RWPE2 (cell line): ENCODE measurements at regions not wholly inside any gene's neighbourhood (a gene's known extent, or its start where the extent isn't known, plus 50 kb on each side); places are given as distances from the start of the nearest gene placed in this dataset.

Experiments
- ATAC-seq: fragments of 200-7000 bp; cut with Tn5 transposase; 3 replicates; pipeline ENCODE4 v1.9.1; 2021; ENCODE audit warnings: low read depth
- DNase-seq: peaks from one replicate; pipeline ENCODE4 v3.0.0-alpha.2; 2020; ENCODE audit warnings: low spot score
- H3K27ac ChIP-seq: fragments of 450-650 bp; 2 replicates; pipeline ENCODE4 v1.5.1; 2017; ENCODE audit warnings: mild to moderate bottlenecking; ENCODE audit not compliant: poor library complexity, severe bottlenecking
- H3K27me3 ChIP-seq: fragments of 250-450 bp; sonication (Bioruptor Pico); 2 replicates; pipeline ENCODE4 v1.5.1; 2021; ENCODE audit warnings: mild to moderate bottlenecking, moderate library complexity; ENCODE audit not compliant: insufficient read depth, poor library complexity, severe bottlenecking
- H3K36me3 ChIP-seq: fragments of 250-450 bp; sonication (Bioruptor Pico); 2 replicates; pipeline ENCODE4 v1.5.1; 2020; ENCODE audit warnings: low read depth, mild to moderate bottlenecking, moderate library complexity
- H3K4me1 ChIP-seq: fragments of 250-450 bp; sonication (Bioruptor Pico); 2 replicates; pipeline ENCODE4 v1.5.1; 2021; ENCODE audit warnings: mild to moderate bottlenecking, moderate library complexity; ENCODE audit not compliant: insufficient read depth, poor library complexity, severe bottlenecking
- H3K4me3 ChIP-seq: fragments of 250-450 bp; sonication (Bioruptor Pico); 2 replicates; pipeline ENCODE4 v1.5.1; 2021; ENCODE audit warnings: mild to moderate bottlenecking, moderate library complexity; ENCODE audit not compliant: severe bottlenecking
- H3K9me3 ChIP-seq: fragments of 250-450 bp; sonication (Bioruptor Pico); 2 replicates; pipeline ENCODE4 v1.5.1; 2021; ENCODE audit warnings: mild to moderate bottlenecking, moderate library complexity; ENCODE audit not compliant: severe bottlenecking
- CTCF ChIP-seq: fragments of 450-650 bp; IDR thresholded peaks from one replicate; pipeline ENCODE4 v1.5.1; 2017; ENCODE audit warnings: mild to moderate bottlenecking, moderate library complexity; ENCODE audit not compliant: poor library complexity, severe bottlenecking

DNA sequence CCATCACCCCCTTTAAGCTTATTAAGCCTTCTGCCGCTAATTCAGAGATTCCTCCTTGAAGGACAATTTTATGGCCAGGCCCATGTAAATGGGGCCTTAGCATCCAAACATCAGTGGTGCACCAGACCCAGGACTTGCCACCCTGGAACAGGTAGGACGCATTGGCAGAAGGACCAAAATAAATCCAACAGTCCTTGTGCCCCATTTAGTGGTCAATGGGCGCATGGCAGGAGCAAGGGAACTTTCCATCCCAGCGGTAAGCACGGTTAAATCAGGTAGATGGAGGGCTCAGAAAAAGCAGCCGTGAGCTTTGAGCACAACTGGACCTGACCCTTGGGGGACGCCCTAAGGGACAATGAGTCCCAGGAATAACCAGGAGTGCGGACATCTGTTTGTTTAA, 540.8 kb upstream of the ROBO1 start:
- H3K9me3 ChIP-seq, result no peaks in the 10 kb centered on the region
- H3K36me3 ChIP-seq, result no peaks in the 10 kb centered on the region
- DNase-seq (no peak), ATAC-seq (no peak)
- TF ChIP-seq CTCF, result no peak
- no peaks in the 10 kb centered on the region for H3K27me3 ChIP-seq
- H3K4me1 ChIP-seq, result no peaks in the 10 kb centered on the region
- H3K27ac ChIP-seq, result no peak overlapping the region
- no peak overlapping the region for H3K4me3 ChIP-seq

- H3K4me3 ChIP-seq, result no peak overlapping the region
- no peaks in the 10 kb centered on the region for H3K27me3 ChIP-seq
- H3K9me3 ChIP-seq, result no peaks in the 10 kb centered on the region
- no peaks in the 10 kb centered on the region for H3K4me1 ChIP-seq
- no peak overlapping the region for H3K27ac ChIP-seq
- ATAC-seq (no peak), DNase-seq (no peak)
- TF ChIP-seq CTCF, result no peak
- H3K36me3 ChIP-seq, result no peaks in the 10 kb centered on the region
Observed at GRCh38 chr3:80307844-80308243, 540.0 kb upstream of the ROBO1 start.

DNA sequence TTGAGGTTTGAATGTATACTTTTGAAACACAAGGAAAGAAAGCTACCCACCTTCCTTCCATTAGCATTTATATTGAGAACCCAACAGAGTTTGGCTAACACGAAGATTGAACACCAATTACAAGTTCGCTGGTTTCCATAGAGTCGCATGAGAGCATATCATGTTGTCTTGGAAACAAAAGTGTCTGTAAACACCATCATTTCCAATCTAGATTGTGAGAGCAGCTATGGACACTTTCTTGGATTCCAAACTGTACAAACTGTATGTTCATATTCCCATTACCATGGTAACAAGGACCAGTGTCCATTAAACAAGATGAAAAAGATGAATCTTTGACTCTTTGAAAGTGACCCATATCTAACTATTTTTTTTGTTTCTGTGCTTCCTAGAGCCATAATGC, 529.9 kb upstream of the ROBO1 start:
- TF ChIP-seq CTCF, result no peak

DNA sequence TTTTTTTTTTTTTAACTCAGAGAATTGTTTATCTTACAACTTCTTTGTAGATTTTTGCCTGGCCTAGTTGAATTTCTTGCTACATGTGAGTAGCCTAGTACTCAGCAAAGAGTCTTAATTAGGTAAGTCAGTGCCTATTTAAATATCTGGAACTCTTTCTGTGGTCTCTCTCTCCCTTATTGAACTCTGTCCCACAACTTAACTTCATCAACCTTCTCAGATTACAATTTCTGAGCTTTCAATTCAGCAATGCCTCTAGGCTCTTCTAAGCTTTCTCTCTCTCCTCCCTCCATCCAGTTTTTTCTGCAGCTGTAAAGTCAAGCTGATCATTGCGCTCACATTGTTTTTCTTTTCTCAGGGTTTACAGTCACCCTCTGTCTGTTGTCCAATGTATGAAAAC, 517.6 kb upstream of the ROBO1 start:
- TF ChIP-seq CTCF, result no peak
- Histone ChIP-seq H3K27ac (no peak overlapping the region), H3K4me1 (no peaks in the 10 kb centered on the region), H3K27me3 (no peaks in the 10 kb centered on the region), H3K9me3 (no peaks in the 10 kb centered on the region), H3K36me3 (no peaks in the 10 kb centered on the region), H3K4me3 (no peak overlapping the region)
- DNase-seq (no peak), ATAC-seq (no peak)

More for the DNA sequence above, 529.9 kb upstream of the ROBO1 start:
- no peaks in the 10 kb centered on the region for H3K9me3 ChIP-seq
- DNase-seq (no peak), ATAC-seq (no peak)
- H3K27me3 ChIP-seq, result no peaks in the 10 kb centered on the region
- no peak overlapping the region for H3K27ac ChIP-seq
- H3K4me3 ChIP-seq, result no peak overlapping the region
- H3K4me1 ChIP-seq, result no peaks in the 10 kb centered on the region
- no peaks in the 10 kb centered on the region for H3K36me3 ChIP-seq

DNA sequence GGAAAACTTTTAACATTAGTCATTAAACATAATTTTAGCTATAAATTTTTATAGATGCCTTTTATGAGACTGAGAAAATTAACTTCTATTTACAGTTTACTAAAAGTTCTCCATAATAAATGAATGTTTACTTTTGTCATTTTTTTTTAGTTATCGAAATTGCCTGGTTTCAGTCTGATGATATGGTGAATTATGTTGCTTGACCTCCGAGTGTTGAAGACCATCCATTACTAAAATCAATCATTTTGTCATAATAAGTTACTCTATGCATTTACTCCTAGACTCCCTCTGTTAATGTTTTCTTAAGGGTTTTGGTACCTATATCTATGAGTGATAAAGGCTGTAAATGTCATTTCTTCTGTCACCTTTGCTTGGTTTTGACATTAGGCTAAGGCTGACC, 516.0 kb upstream of the ROBO1 start:
- Histone ChIP-seq H3K27me3 (no peaks in the 10 kb centered on the region), H3K27ac (no peak overlapping the region), H3K4me1 (no peaks in the 10 kb centered on the region), H3K36me3 (no peaks in the 10 kb centered on the region), H3K4me3 (no peak overlapping the region), H3K9me3 (no peaks in the 10 kb centered on the region)
- ATAC-seq (no peak), DNase-seq (no peak)
- TF ChIP-seq CTCF, result no peak
